GM10248 (cell line): ENCODE measurements at regions not wholly inside any gene's neighbourhood (a gene's known extent, or its start where the extent isn't known, plus 50 kb on each side); places are given as distances from the start of the nearest gene placed in this dataset.

Experiments
- CTCF ChIA-PET: fragments of 300-600 bp; sonication (Branson Sonifier 250); formaldehyde crosslinking; extraction: SDS; loops from one replicate; lab custom pipeline; 2021; ENCODE audit warnings: antibody characterized with exemption; lab: Yijun Ruan, JAX
- POLR2A ChIA-PET: fragments of 350-650 bp; sonication (Branson Sonifier 250); formaldehyde crosslinking; extraction: SDS; loops from one replicate; lab custom pipeline; 2020; ENCODE audit warnings: antibody characterized with exemption; lab: Yijun Ruan, JAX
- DNase-seq: peaks from one replicate; pipeline ENCODE4 v3.0.0; 2012; ENCODE audit errors: extremely low spot score
- CTCF ChIP-seq: IDR thresholded peaks from 2 replicates; pipeline ENCODE4 v1.5.1; 2012; ENCODE audit warnings: mild to moderate bottlenecking, low read depth; ENCODE audit errors: extremely low read depth, missing control alignments, control extremely low read depth

- ChIA-PET POLR2A (no interaction called here), CTCF (no interaction called here)
- DNase-seq: no peak
- TF ChIP-seq CTCF: no peak
These were observed 1277.5 kb upstream of the CNTN5 start for GRCh38 chr11:97743205-97743742.

DNA sequence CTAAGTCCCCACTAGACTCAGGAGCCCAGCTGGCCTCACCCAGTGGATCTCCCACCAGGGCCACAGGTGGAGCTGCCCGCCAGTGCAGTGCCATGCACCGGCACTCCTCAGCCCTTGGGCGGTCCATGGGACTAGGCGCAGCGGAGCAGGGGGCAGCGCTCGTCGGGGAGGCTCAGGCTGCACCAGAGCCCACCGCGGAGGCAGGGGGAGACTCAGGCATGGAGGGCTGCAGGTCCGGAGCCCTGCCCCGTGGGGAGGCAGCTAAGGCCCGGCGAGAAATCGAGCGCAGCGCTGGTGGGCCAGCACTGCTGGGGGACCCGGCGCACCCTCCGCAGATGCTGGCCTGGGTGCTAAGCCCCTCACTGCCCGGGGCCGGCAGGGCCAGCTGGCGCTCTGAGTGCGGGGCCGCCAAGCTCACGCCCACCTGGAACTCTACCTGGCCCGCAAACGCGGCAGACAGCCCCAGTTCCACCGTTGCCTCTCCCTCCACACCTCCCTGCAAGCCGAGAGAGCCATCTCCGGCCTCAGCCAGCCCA lies 1275.2 kb upstream of the CNTN5 start:
- no peak for TF ChIP-seq CTCF
- CTCF ChIA-PET: interaction anchor here (2.0 kb wide), 1 partner anchor 8 kb away, joined by 7 read pairs; no protein-coding TSS in a partner anchor
- POLR2A ChIA-PET: no interaction called here
- no peak for DNase-seq

GRCh38 chr11:97746818-97747217 lies 1273.9 kb upstream of the CNTN5 start:
- ChIA-PET POLR2A (no interaction called here), CTCF (no interaction called here)
- DNase-seq: no peak
- no peak for TF ChIP-seq CTCF

DNA sequence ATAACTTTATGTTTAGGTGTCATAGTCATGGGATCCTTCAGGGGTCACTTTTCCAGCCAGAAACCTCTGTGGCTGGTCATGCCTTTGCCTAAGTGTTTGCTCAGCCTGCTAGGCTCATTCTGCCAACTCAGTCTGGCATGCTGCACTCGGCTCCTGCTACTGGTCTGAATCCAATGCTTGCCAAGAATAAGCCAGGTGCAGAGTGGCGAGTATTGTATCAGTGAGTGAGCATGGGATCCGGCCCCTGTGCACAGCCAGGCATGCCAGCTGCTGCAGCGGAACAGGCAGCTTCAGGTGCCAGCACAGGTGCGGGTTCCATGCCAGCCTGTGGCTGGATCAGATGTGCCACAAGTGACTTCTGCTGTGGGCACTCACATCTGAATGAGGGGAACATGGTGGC lies 1269.3 kb upstream of the CNTN5 start:
- no peak for TF ChIP-seq CTCF
- ChIA-PET CTCF (no interaction called here), POLR2A (no interaction called here)
- DNase-seq: no peak

DNA sequence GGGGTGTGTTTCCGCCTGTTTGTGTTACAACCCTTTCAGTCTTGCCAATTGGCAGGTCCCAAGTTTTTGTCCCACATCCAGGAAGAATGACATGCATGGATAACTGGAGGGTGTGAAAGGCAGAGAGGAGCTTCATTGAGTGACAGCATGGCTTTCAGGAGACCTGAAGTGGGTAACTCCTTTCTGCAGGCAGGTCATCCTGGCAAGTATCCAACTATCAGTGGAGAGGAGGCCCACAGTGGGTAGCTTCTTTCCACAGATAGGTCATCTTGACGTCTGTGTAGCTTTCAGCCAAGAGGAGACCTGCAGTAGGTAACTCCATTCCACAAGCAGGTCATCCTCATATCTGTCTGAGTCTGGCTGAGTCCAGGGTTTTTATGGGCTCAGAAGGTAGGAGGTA lies 1268.8 kb upstream of the CNTN5 start:
- no peak for TF ChIP-seq CTCF

GRCh38 chr11:97754976-97755375 lies 1265.8 kb upstream of the CNTN5 start:
- no peak for TF ChIP-seq CTCF
- POLR2A ChIA-PET: no interaction called here
- CTCF ChIA-PET: no interaction called here
- no peak for DNase-seq

More for the DNA sequence above, 1268.8 kb upstream of the CNTN5 start:
- DNase-seq: no peak
- POLR2A ChIA-PET: no interaction called here
- CTCF ChIA-PET: no interaction called here
